ENCODE measurements at regions not wholly inside any gene's neighbourhood (a gene's known extent, or its start where the extent isn't known, plus 50 kb on each side); places are given as distances from the start of the nearest gene placed in this dataset.
"Not testable (repeated sequence)": the region's sequence is repeated elsewhere in the genome, so short reads cannot be mapped to it uniquely, and the experiment has no call there.

GRCh38 chr11:39345834-39346442 is 2113.5 kb downstream of the LRRC4C start:
- Mint-ChIP-seq H3K4me1 (peaks cover 0 to 2% (median 0%) of the 10 kb centered on the region in 3 donors), H3K27me3 (no peaks in the 10 kb centered on the region), H3K4me3 (no peak overlapping the region), H3K27ac (peak overlapping the region in 1 of 8 donors; percentile 72), H3K9me3 (no peaks in the 10 kb centered on the region), H3K36me3 (no peaks in the 10 kb centered on the region)
- H3K4me1 ChIP-seq (ENCODE audit: insufficient read depth, low read length) = no peaks in the 10 kb centered on the region
- DNase-seq = no peak
- ChIA-PET POLR2A (no interaction called here), CTCF (no interaction called here)
- no peaks in the 10 kb centered on the region for H3K36me3 ChIP-seq (ENCODE audit: insufficient read depth, low read length)
- H3K27me3 ChIP-seq (ENCODE audit: insufficient read depth, low read length, poor library complexity, severe bottlenecking) = no peaks in the 10 kb centered on the region
- no peak overlapping the region for H3K4me3 ChIP-seq (ENCODE audit: low read length)
- H3K9me3 ChIP-seq (ENCODE audit: low read length) = no peaks in the 10 kb centered on the region
- no peak overlapping the region for H3K27ac ChIP-seq (ENCODE audit: low read depth, low read length)

- H3K27ac Mint-ChIP-seq = no peak overlapping the region
- no peaks in the 10 kb centered on the region for H3K36me3 Mint-ChIP-seq
- H3K4me1 ChIP-seq (ENCODE audit: insufficient read depth, low read length) = no peaks in the 10 kb centered on the region
- H3K36me3 ChIP-seq (ENCODE audit: insufficient read depth, low read length) = no peaks in the 10 kb centered on the region
- no peaks in the 10 kb centered on the region for H3K27me3 ChIP-seq (ENCODE audit: insufficient read depth, low read length, poor library complexity, severe bottlenecking)
- CTCF ChIA-PET = no interaction called here
- H3K4me3 ChIP-seq (ENCODE audit: low read length) = no peak overlapping the region
- no peak for DNase-seq
- no peak overlapping the region for H3K4me3 Mint-ChIP-seq
- no peaks in the 10 kb centered on the region for H3K4me1 Mint-ChIP-seq
- no peaks in the 10 kb centered on the region for H3K27me3 Mint-ChIP-seq
- POLR2A ChIA-PET = no interaction called here
- H3K9me3 Mint-ChIP-seq = peaks cover 0 to 15% (median 4%) of the 10 kb centered on the region in 5 donors
- peaks cover 4% of the 10 kb centered on the region for H3K9me3 ChIP-seq (ENCODE audit: low read length)
- no peak overlapping the region for H3K27ac ChIP-seq (ENCODE audit: low read depth, low read length)
Observed at GRCh38 chr11:39341461-39341860, 2118.0 kb downstream of the LRRC4C start.

GRCh38 chr11:39333006-39333405 is 2126.4 kb downstream of the LRRC4C start:
- DNase-seq; H3K27me3 Mint-ChIP-seq; H3K9me3 ChIP-seq (ENCODE audit: low read length); H3K36me3 ChIP-seq (ENCODE audit: insufficient read depth, low read length); H3K4me3 Mint-ChIP-seq; H3K27me3 ChIP-seq (ENCODE audit: insufficient read depth, low read length, poor library complexity, severe bottlenecking); H3K36me3 Mint-ChIP-seq; POLR2A ChIA-PET; H3K4me1 ChIP-seq (ENCODE audit: insufficient read depth, low read length); CTCF ChIA-PET; H3K27ac Mint-ChIP-seq; H3K27ac ChIP-seq (ENCODE audit: low read depth, low read length); H3K4me1 Mint-ChIP-seq; H3K4me3 ChIP-seq (ENCODE audit: low read length): not testable (repeated sequence)
- H3K9me3 Mint-ChIP-seq = peaks cover 3 to 13% (median 5%) of the 10 kb centered on the region in 5 donors

- H3K9me3 Mint-ChIP-seq = peaks cover 0 to 7% (median under 1%) of the 10 kb centered on the region in 5 donors
- ChIA-PET CTCF (no interaction called here), POLR2A (no interaction called here)
- no peak for DNase-seq
- Histone ChIP-seq H3K36me3 (ENCODE audit: insufficient read depth, low read length) (no peaks in the 10 kb centered on the region), H3K4me3 (ENCODE audit: low read length) (no peak overlapping the region), H3K27ac (ENCODE audit: low read depth, low read length) (no peak overlapping the region), H3K9me3 (ENCODE audit: low read length) (no peaks in the 10 kb centered on the region), H3K4me1 (ENCODE audit: insufficient read depth, low read length) (no peaks in the 10 kb centered on the region), H3K27me3 (ENCODE audit: insufficient read depth, low read length, poor library complexity, severe bottlenecking) (no peaks in the 10 kb centered on the region)
- no peaks in the 10 kb centered on the region for H3K4me1 Mint-ChIP-seq
- H3K4me3 Mint-ChIP-seq = no peak overlapping the region
- no peaks in the 10 kb centered on the region for H3K36me3 Mint-ChIP-seq
- peaks cover 0 to 2% of the 10 kb centered on the region in 2 donors for H3K27me3 Mint-ChIP-seq
- H3K27ac Mint-ChIP-seq = no peak overlapping the region
Observed at GRCh38 chr11:39327302-39327701, 2132.2 kb downstream of the LRRC4C start.

- H3K27me3 Mint-ChIP-seq; H3K4me1 Mint-ChIP-seq; CTCF ChIA-PET; H3K9me3 ChIP-seq (ENCODE audit: low read length); H3K4me3 ChIP-seq (ENCODE audit: low read length); H3K4me1 ChIP-seq (ENCODE audit: insufficient read depth, low read length); DNase-seq; H3K36me3 ChIP-seq (ENCODE audit: insufficient read depth, low read length); H3K27ac ChIP-seq (ENCODE audit: low read depth, low read length); H3K27ac Mint-ChIP-seq; H3K4me3 Mint-ChIP-seq; POLR2A ChIA-PET; H3K27me3 ChIP-seq (ENCODE audit: insufficient read depth, low read length, poor library complexity, severe bottlenecking): not testable (repeated sequence)
- Mint-ChIP-seq H3K9me3 (peaks cover 5 to 28% (median 16%) of the 10 kb centered on the region in 5 donors), H3K36me3 (peaks cover 0 to 14% (median 2%) of the 10 kb centered on the region in 3 donors)
Observed at GRCh38 chr11:39311888-39312287, 2147.6 kb downstream of the LRRC4C start.

GRCh38 chr11:39304586-39304985 is 2154.9 kb downstream of the LRRC4C start:
- no peak for DNase-seq
- POLR2A ChIA-PET = no interaction called here
- Histone ChIP-seq H3K9me3 (ENCODE audit: low read length) (no peaks in the 10 kb centered on the region), H3K27ac (ENCODE audit: low read depth, low read length) (no peak overlapping the region), H3K36me3 (ENCODE audit: insufficient read depth, low read length) (no peaks in the 10 kb centered on the region), H3K4me1 (ENCODE audit: insufficient read depth, low read length) (no peaks in the 10 kb centered on the region), H3K4me3 (ENCODE audit: low read length) (no peak overlapping the region), H3K27me3 (ENCODE audit: insufficient read depth, low read length, poor library complexity, severe bottlenecking) (no peaks in the 10 kb centered on the region)
- H3K4me1 Mint-ChIP-seq = no peaks in the 10 kb centered on the region
- H3K4me3 Mint-ChIP-seq = no peak overlapping the region
- CTCF ChIA-PET = no interaction called here
- H3K27me3 Mint-ChIP-seq = no peaks in the 10 kb centered on the region
- H3K36me3 Mint-ChIP-seq = no peaks in the 10 kb centered on the region
- no peak overlapping the region for H3K27ac Mint-ChIP-seq
- peaks cover 0 to 19% (median 9%) of the 10 kb centered on the region in 5 donors for H3K9me3 Mint-ChIP-seq

GRCh38 chr11:39294648-39295047 is 2164.8 kb downstream of the LRRC4C start:
- H3K27ac Mint-ChIP-seq = no peak overlapping the region
- no peaks in the 10 kb centered on the region for H3K27me3 Mint-ChIP-seq
- CTCF ChIA-PET = no interaction called here

GRCh38 chr11:39288011-39288410 is 2171.4 kb downstream of the LRRC4C start:
- CTCF ChIA-PET = no interaction called here

More at GRCh38 chr11:39294648-39295047, 2164.8 kb downstream of the LRRC4C start:
- POLR2A ChIA-PET = no interaction called here
- Mint-ChIP-seq H3K4me3 (no peak overlapping the region), H3K36me3 (no peaks in the 10 kb centered on the region), H3K4me1 (no peaks in the 10 kb centered on the region), H3K9me3 (peaks cover 10 to 20% (median 13%) of the 10 kb centered on the region in 5 donors)
- Histone ChIP-seq H3K36me3 (ENCODE audit: insufficient read depth, low read length) (no peaks in the 10 kb centered on the region), H3K27ac (ENCODE audit: low read depth, low read length) (no peak overlapping the region), H3K9me3 (ENCODE audit: low read length) (no peaks in the 10 kb centered on the region), H3K27me3 (ENCODE audit: insufficient read depth, low read length, poor library complexity, severe bottlenecking) (no peaks in the 10 kb centered on the region), H3K4me1 (ENCODE audit: insufficient read depth, low read length) (no peaks in the 10 kb centered on the region), H3K4me3 (ENCODE audit: low read length) (no peak overlapping the region)
- no peak for DNase-seq

More at GRCh38 chr11:39288011-39288410, 2171.4 kb downstream of the LRRC4C start:
- no peaks in the 10 kb centered on the region for H3K36me3 ChIP-seq (ENCODE audit: insufficient read depth, low read length)
- H3K4me3 Mint-ChIP-seq = no peak overlapping the region
- POLR2A ChIA-PET = no interaction called here
- no peaks in the 10 kb centered on the region for H3K27me3 ChIP-seq (ENCODE audit: insufficient read depth, low read length, poor library complexity, severe bottlenecking)
- H3K9me3 ChIP-seq (ENCODE audit: low read length) = no peaks in the 10 kb centered on the region
- no peak overlapping the region for H3K4me3 ChIP-seq (ENCODE audit: low read length)
- H3K27ac Mint-ChIP-seq = no peak overlapping the region
- no peaks in the 10 kb centered on the region for H3K27me3 Mint-ChIP-seq
- DNase-seq = no peak
- H3K4me1 Mint-ChIP-seq = no peaks in the 10 kb centered on the region
- H3K9me3 Mint-ChIP-seq = peaks cover 8 to 14% (median 8%) of the 10 kb centered on the region in 5 donors
- no peaks in the 10 kb centered on the region for H3K36me3 Mint-ChIP-seq
- H3K4me1 ChIP-seq (ENCODE audit: insufficient read depth, low read length) = no peaks in the 10 kb centered on the region
- H3K27ac ChIP-seq (ENCODE audit: low read depth, low read length) = no peak overlapping the region

All from CD8-positive, alpha-beta memory T cell (primary cell).